H1 (cell line): ENCODE measurements at regions not wholly inside any gene's neighbourhood (a gene's known extent, or its start where the extent isn't known, plus 50 kb on each side); places are given as distances from the start of the nearest gene placed in this dataset.

Experiments
- CTCF ChIA-PET: fragments of 300-600 bp; sonication (Branson Sonifier 250); formaldehyde crosslinking; loops from one replicate; lab custom pipeline; 2021; ENCODE audit not compliant: partially characterized antibody; lab: Charles Lee
- POLR2A ChIA-PET: fragments of 300-600 bp; sonication (Branson Sonifier 250); formaldehyde crosslinking; loops from one replicate; lab custom pipeline; 2021; ENCODE audit warnings: inconsistent platforms; ENCODE audit not compliant: partially characterized antibody; lab: Charles Lee
- DNase-seq, 2 experiments: peaks; one replicate each; pipeline versions ENCODE4 v3.0.0 to v3.0.0-alpha.2; 2010 to 2022; ENCODE audit warnings: low spot score in 2 of 2, low read depth in 1 of 2, mixed read lengths in 1 of 2
- FAIRE-seq: peaks from 2 replicates; lab custom pipeline; 2011; peaks lifted over from hg19 to GRCh38; lab: Jason Lieb, UNC
- H2AFZ ChIP-seq: 2 replicates; pipeline ENCODE4 v1.8.1; 2012; ENCODE audit warnings: low read length, inconsistent platforms
- H2AK5ac ChIP-seq: 2 replicates; pipeline ENCODE4 v1.6.1; 2013; ENCODE audit warnings: low read depth, low read length
- H2BK120ac ChIP-seq: replicated peaks from 2 replicates; pipeline ENCODE3; 2013; ENCODE audit warnings: low read depth, low read length, inconsistent platforms
- H2BK12ac ChIP-seq: 2 replicates; pipeline ENCODE4 v1.6.1; 2013; ENCODE audit warnings: low read depth, low read length
- H2BK15ac ChIP-seq: 2 replicates; pipeline ENCODE4 v1.6.1; 2013; ENCODE audit warnings: low read length
- H2BK20ac ChIP-seq: 2 replicates; pipeline ENCODE4 v1.6.1; 2013; ENCODE audit warnings: low read length
- H2BK5ac ChIP-seq: 2 replicates; pipeline ENCODE4 v1.6.1; 2013; ENCODE audit warnings: low read depth, low read length
- H3K14ac ChIP-seq: 2 replicates; pipeline ENCODE4 v1.6.1; 2013; ENCODE audit warnings: inconsistent platforms; ENCODE audit not compliant: insufficient read length
- H3K18ac ChIP-seq: 2 replicates; pipeline ENCODE4 v1.6.1; 2013; ENCODE audit warnings: low read length; ENCODE audit errors: extremely low read depth
- H3K23ac ChIP-seq: 2 replicates; pipeline ENCODE4 v1.6.1; 2013; ENCODE audit warnings: inconsistent platforms; ENCODE audit not compliant: insufficient read length
- H3K23me2 ChIP-seq: 2 replicates; pipeline ENCODE4 v1.6.1; 2013; ENCODE audit warnings: low read depth, low read length
- H3K27ac ChIP-seq: 2 replicates; pipeline ENCODE4 v1.6.1; 2011; ENCODE audit warnings: low read depth, low read length, inconsistent platforms
- H3K27me3 ChIP-seq, 4 experiments: replicated peaks in 1 of 4; 1 replicate in 1 of 4; 2 replicates in 3 of 4; pipeline versions ENCODE4 v1.6.1 to v1.8.1; 2011 to 2013; ENCODE audit warnings: low read length in 3 of 4, mild to moderate bottlenecking in 3 of 4, inconsistent platforms in 2 of 4, mixed read lengths in 2 of 4, moderate library complexity in 1 of 4; ENCODE audit not compliant: control insufficient read depth in 3 of 4, insufficient read depth in 3 of 4; ENCODE audit errors: extremely low read depth in 1 of 4
- H3K36me3 ChIP-seq, 4 experiments: 2 replicates each; pipeline versions ENCODE4 v1.6.1 to v1.8.1; 2011 to 2013; ENCODE audit warnings: mild to moderate bottlenecking in 4 of 4, low read length in 3 of 4, moderate library complexity in 2 of 4, control low read depth in 1 of 4, inconsistent platforms in 1 of 4; ENCODE audit not compliant: insufficient read depth in 4 of 4, control insufficient read depth in 2 of 4
- H3K4ac ChIP-seq: replicated peaks from 2 replicates; pipeline ENCODE3; 2013; ENCODE audit warnings: low read length, low read depth, mixed read lengths, inconsistent platforms; ENCODE audit not compliant: insufficient read length
- H3K4me1 ChIP-seq, 4 experiments: replicated peaks in 1 of 4; 1 replicate in 1 of 4; 2 replicates in 3 of 4; pipeline versions ENCODE4 v1.6.1 to v1.8.1; 2011 to 2013; ENCODE audit warnings: low read length in 3 of 4, inconsistent platforms in 2 of 4, mixed read lengths in 1 of 4; ENCODE audit not compliant: insufficient read depth in 4 of 4, control insufficient read depth in 3 of 4
- H3K4me2 ChIP-seq, 2 experiments: 2 replicates each; pipeline versions ENCODE4 v1.6.1 to v1.8.1; 2011 to 2013; ENCODE audit warnings: low read depth in 2 of 2, low read length in 2 of 2, control low read depth in 1 of 2, inconsistent platforms in 1 of 2, mild to moderate bottlenecking in 1 of 2; ENCODE audit not compliant: insufficient read depth in 1 of 2
- H3K4me3 ChIP-seq, 4 experiments: fragments of 200-600, 300-600 bp in 1 of 4; sonication (generic), shearing (Covaris generic), sonication (Bioruptor Twin) in 1 of 4; 2 replicates each; pipeline versions ENCODE4 v1.5.1 to v1.8.1; 2011 to 2016; ENCODE audit warnings: low read length in 4 of 4, low read depth in 3 of 4, control low read depth in 2 of 4, inconsistent platforms in 2 of 4, mild to moderate bottlenecking in 2 of 4, mixed read lengths in 1 of 4, moderate library complexity in 1 of 4; ENCODE audit not compliant: insufficient read depth in 2 of 4; ENCODE audit errors: extremely low read depth in 1 of 4
- H3K56ac ChIP-seq: replicated peaks from 2 replicates; pipeline ENCODE3; 2013; ENCODE audit warnings: low read depth, mild to moderate bottlenecking, mixed read lengths, low read length, inconsistent platforms; ENCODE audit not compliant: insufficient read length
- H3K79me1 ChIP-seq: 2 replicates; pipeline ENCODE4 v1.6.1; 2013; ENCODE audit warnings: low read depth, low read length, control low read depth
- H3K79me2 ChIP-seq, 2 experiments: 2 replicates each; pipeline versions ENCODE4 v1.6.1 to v1.8.1; 2012 to 2013; ENCODE audit warnings: low read length in 2 of 2, mild to moderate bottlenecking in 2 of 2, inconsistent platforms in 1 of 2; ENCODE audit not compliant: insufficient read depth in 2 of 2, control insufficient read depth in 1 of 2
- H3K9ac ChIP-seq, 4 experiments: replicated peaks in 1 of 4; 1 replicate in 1 of 4; 2 replicates in 3 of 4; pipeline versions ENCODE4 v1.6.1 to v1.8.1; 2011 to 2013; ENCODE audit warnings: low read depth in 3 of 4, low read length in 3 of 4, control low read depth in 2 of 4, mild to moderate bottlenecking in 2 of 4, moderate library complexity in 2 of 4, inconsistent platforms in 1 of 4; ENCODE audit errors: extremely low read depth in 1 of 4
- H3K9me3 ChIP-seq, 2 experiments: 2 replicates each; pipeline versions ENCODE4 v1.6.1 to v1.8.1; 2012 to 2013; ENCODE audit warnings: mild to moderate bottlenecking in 2 of 2, moderate library complexity in 2 of 2, control low read depth in 1 of 2, inconsistent platforms in 1 of 2, low read depth in 1 of 2, low read length in 1 of 2, mixed read lengths in 1 of 2; ENCODE audit not compliant: insufficient read depth in 2 of 2
- H4K20me1 ChIP-seq, 2 experiments: replicated peaks in 1 of 2; 2 replicates each; pipeline versions ENCODE3 to v1.8.1; 2011 to 2013; ENCODE audit warnings: inconsistent platforms in 2 of 2, low read length in 2 of 2, mild to moderate bottlenecking in 1 of 2; ENCODE audit not compliant: insufficient read depth in 2 of 2, control insufficient read depth in 1 of 2
- H4K5ac ChIP-seq: 2 replicates; pipeline ENCODE4 v1.6.1; 2013; ENCODE audit warnings: low read length, low read depth, mixed read lengths, inconsistent platforms; ENCODE audit not compliant: insufficient read length
- H4K8ac ChIP-seq: 2 replicates; pipeline ENCODE4 v1.8.0; 2013; ENCODE audit warnings: mild to moderate bottlenecking, moderate library complexity, low read length, inconsistent platforms; ENCODE audit not compliant: insufficient read depth; ENCODE audit errors: extremely low read depth
- H4K91ac ChIP-seq: replicated peaks from 2 replicates; pipeline ENCODE3; 2013; ENCODE audit warnings: low read length, mixed read lengths, inconsistent platforms; ENCODE audit not compliant: insufficient read length
- NANOG ChIP-seq: IDR thresholded peaks from 2 replicates; pipeline ENCODE4 v1.6.1; 2011; ENCODE audit warnings: low read length, low read depth, mild to moderate bottlenecking, inconsistent platforms; ENCODE audit not compliant: insufficient read depth, poor library complexity, severe bottlenecking
- RNF2 ChIP-seq: fragments of 200-900, 300-1000 bp; sonication (generic); IDR thresholded peaks from 2 replicates; pipeline ENCODE4 v1.7.1; 2016; ENCODE audit warnings: borderline replicate concordance, low read depth, mild to moderate bottlenecking, antibody characterized with exemption, low read length; ENCODE audit not compliant: poor library complexity, severe bottlenecking; ENCODE audit errors: missing control alignments
- SP2 ChIP-seq: IDR thresholded peaks from 2 replicates; pipeline ENCODE4 v1.6.1; 2012; ENCODE audit warnings: mild to moderate bottlenecking, low read length, inconsistent platforms
- TCF12 ChIP-seq: IDR thresholded peaks from 2 replicates; pipeline ENCODE4 v1.6.1; 2011; ENCODE audit warnings: low read depth, mild to moderate bottlenecking, low read length
- WGBS, 2 experiments: shearing (Covaris generic) in 1 of 2; methylation state at CpG; one replicate each; pipeline versions ENCODE4 v1.1.6 to v1.1.7; 2013 to 2015; ENCODE audit warnings: low lambda C conversion rate in 2 of 2, mixed read lengths in 2 of 2, inconsistent platforms in 1 of 2, low coverage in 1 of 2, missing lambda C conversion rate in 1 of 2; ENCODE audit not compliant: insufficient replicate concordance in 2 of 2, insufficient coverage in 1 of 2, insufficient read length in 1 of 2; ENCODE audit errors: extremely low coverage in 1 of 2, missing lambda C conversion rate in 1 of 2; 5-methylcytosine and 5-hydroxymethylcytosine counted together

DNA sequence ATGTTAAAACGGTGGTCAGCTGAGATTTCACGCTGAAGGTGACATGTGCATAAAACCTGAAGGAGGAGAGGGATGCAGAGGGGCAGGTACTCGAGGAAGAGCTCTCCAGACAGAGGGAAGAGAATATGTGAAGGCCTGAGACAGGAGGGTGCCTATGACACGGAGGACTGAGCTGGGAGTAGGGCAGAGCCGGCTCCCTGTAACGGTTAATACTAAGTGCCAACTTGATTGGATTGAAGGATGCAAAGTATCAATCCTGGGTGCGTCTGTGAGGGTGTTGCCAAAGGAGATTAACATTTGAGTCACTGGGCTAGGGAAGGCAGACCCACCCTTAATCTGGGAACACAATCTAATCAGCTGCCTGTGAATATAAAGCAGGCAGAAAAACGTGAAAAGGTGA is 136.2 kb upstream of the SYT6 start:
- H2AFZ ChIP-seq = no peak overlapping the region
- no peak overlapping the region for H2BK120ac ChIP-seq
- H3K4me2 ChIP-seq = no peak overlapping the region
- H3K79me1 ChIP-seq = no peaks in the 10 kb centered on the region
- H3K23ac ChIP-seq = no peak overlapping the region
- CTCF ChIA-PET = interaction anchor here (1.1 to 1.6 kb wide), 3 partner anchors 9 to 237 kb away, joined by 3 to 5 read pairs (median 4); no protein-coding TSS in a partner anchor
- H2BK5ac ChIP-seq = no peak overlapping the region
- H3K23me2 ChIP-seq = no peaks in the 10 kb centered on the region
- WGBS, 2 experiments = 65% methylated on average over 6 of the region's 8 CpGs; no CpG with 5 or more reads in 1 of the 2 experiments
- no peak overlapping the region for H2BK12ac ChIP-seq
- FAIRE-seq (no peak), DNase-seq (no peak)
- H3K4me3 ChIP-seq = no peak overlapping the region
- no peak overlapping the region for H4K8ac ChIP-seq
- no peak overlapping the region for H3K56ac ChIP-seq
- no peaks in the 10 kb centered on the region; a peak in 1 of 7 replicates for H3K27me3 ChIP-seq
- no peak overlapping the region for H3K27ac ChIP-seq
- H2BK20ac ChIP-seq = no peak overlapping the region
- no peak overlapping the region for H3K18ac ChIP-seq
- no peaks in the 10 kb centered on the region for H3K36me3 ChIP-seq
- H2AK5ac ChIP-seq = no peak overlapping the region
- H3K14ac ChIP-seq = no peak overlapping the region
- H3K9me3 ChIP-seq = no peaks in the 10 kb centered on the region
- no peaks in the 10 kb centered on the region for H3K79me2 ChIP-seq
- no peak overlapping the region for H2BK15ac ChIP-seq
- peaks cover 0 to 9% (median 2%) of the 10 kb centered on the region in 4 experiments; a peak in 4 of 7 replicates for H3K4me1 ChIP-seq
- H4K5ac ChIP-seq = no peak overlapping the region
- no peak overlapping the region for H3K9ac ChIP-seq
- H4K20me1 ChIP-seq = no peaks in the 10 kb centered on the region
- H4K91ac ChIP-seq = no peak overlapping the region
- POLR2A ChIA-PET = no interaction called here
- no peak overlapping the region for H3K4ac ChIP-seq
- TF ChIP-seq NANOG = no peak
- TF ChIP-seq RNF2 = no peak
- TF ChIP-seq TCF12 = no peak
- TF ChIP-seq SP2 = no peak
